Esophagus squamous epithelium (tissue), 5 donors: ENCODE measurements at regions not wholly inside any gene's neighbourhood (a gene's known extent, or its start where the extent isn't known, plus 50 kb on each side); places are given as distances from the start of the nearest gene placed in this dataset.

ENCODE experiments used
- DNase-seq: peaks from one replicate; lab custom pipeline; 2025; lab: John Stamatoyannopoulos, UW
- H3K27ac ChIP-seq, 4 donors: fragments of 200-600 bp; sonication (generic); one replicate each; pipeline ENCODE4 v1.5.1; 2016 to 2019; ENCODE audit warnings: mild to moderate bottlenecking in 1 of 4
- H3K27me3 ChIP-seq, 4 donors: fragments of 200-600 bp; sonication (generic); 1 replicate in 3 of 4; 2 replicates in 1 of 4; pipeline versions ENCODE4 v1.5.1 to v1.6.0; 2017 to 2021; ENCODE audit warnings: antibody characterized with exemption in 1 of 4
- H3K36me3 ChIP-seq, 3 donors: fragments of 200-600 bp; sonication (generic); one replicate each; pipeline ENCODE4 v1.5.1; 2016 to 2019
- H3K4me1 ChIP-seq, 3 donors: fragments of 200-600 bp; sonication (generic); one replicate each; pipeline ENCODE4 v1.5.1; 2017 to 2019
- H3K4me3 ChIP-seq, 4 donors: fragments of 200-600 bp; sonication (generic); 1 replicate in 3 of 4; 2 replicates in 1 of 4; pipeline ENCODE4 v1.5.1; 2016 to 2019; ENCODE audit warnings: mild to moderate bottlenecking in 2 of 4, moderate library complexity in 1 of 4
- H3K9me3 ChIP-seq, 3 donors: fragments of 200-600 bp; sonication (generic); one replicate each; pipeline ENCODE4 v1.5.1; 2016 to 2019
- POLR2A ChIP-seq, 4 donors: fragments of 450-650 bp; IDR thresholded peaks; one replicate each; pipeline ENCODE4 v1.6.1; 2017; ENCODE audit warnings: antibody characterized with exemption in 4 of 4, mild to moderate bottlenecking in 4 of 4, moderate library complexity in 3 of 4
- WGBS, 2 donors: methylation state at CpG; one replicate each; pipeline ENCODE4 v1.1.5; 2018; 5-methylcytosine and 5-hydroxymethylcytosine counted together
- intact Hi-C: fragments of 100-400 bp; cut with DNase I; formaldehyde crosslinking; loops from one replicate; pipeline ENCODE4 v1.15.0; 2022
- TF ChIP-seq, protein P1 (sequence below), 6 experiments: fragments of 450-650 bp in 4 of 6; fragments of 200-600 bp in 2 of 6; sonication (generic) in 2 of 6; IDR thresholded peaks; one replicate each; pipeline ENCODE4 v1.5.1; 2016 to 2019; ENCODE audit warnings: antibody characterized with exemption in 6 of 6, mild to moderate bottlenecking in 4 of 6, moderate library complexity in 4 of 6
- donor health status: DM: yes; HTN: yes; CAD: no.

DNA sequence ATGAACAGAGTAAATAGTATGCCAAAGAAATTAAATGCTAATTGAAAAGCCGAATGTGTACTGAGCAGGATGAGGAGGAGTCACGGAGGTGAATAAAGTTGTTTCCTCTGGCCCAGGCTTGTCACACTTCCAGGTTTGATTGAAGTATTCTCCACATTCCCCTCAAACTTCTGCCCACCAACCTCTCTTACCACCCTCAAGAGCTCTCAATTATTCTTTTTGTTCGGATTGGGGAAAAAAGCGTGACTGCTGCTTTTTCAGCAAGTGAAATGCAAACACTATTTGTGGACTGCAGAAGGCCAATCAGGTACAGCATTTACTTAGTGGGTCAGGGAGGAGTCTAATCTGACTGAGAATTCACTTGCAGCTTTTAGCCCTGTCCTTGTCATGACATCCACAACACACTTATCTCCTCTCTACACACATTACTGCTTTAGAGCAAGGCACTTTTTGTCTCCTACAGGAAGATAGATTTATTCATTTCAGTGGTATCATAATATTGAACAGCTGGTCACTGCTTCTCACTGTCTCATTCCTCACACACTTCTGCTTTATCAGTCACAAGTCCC, 375.6 kb upstream of the PRMT6 start:
- no peak for DNase-seq
- intact Hi-C loops, result no loop called here

GRCh38 chr1:106681939-106682522, 374.4 kb upstream of the PRMT6 start:
- WGBS, 2 donors, result 61 to 73% methylated on average over 3 of the region's 3 CpGs
- TF ChIP-seq, protein P1, sequence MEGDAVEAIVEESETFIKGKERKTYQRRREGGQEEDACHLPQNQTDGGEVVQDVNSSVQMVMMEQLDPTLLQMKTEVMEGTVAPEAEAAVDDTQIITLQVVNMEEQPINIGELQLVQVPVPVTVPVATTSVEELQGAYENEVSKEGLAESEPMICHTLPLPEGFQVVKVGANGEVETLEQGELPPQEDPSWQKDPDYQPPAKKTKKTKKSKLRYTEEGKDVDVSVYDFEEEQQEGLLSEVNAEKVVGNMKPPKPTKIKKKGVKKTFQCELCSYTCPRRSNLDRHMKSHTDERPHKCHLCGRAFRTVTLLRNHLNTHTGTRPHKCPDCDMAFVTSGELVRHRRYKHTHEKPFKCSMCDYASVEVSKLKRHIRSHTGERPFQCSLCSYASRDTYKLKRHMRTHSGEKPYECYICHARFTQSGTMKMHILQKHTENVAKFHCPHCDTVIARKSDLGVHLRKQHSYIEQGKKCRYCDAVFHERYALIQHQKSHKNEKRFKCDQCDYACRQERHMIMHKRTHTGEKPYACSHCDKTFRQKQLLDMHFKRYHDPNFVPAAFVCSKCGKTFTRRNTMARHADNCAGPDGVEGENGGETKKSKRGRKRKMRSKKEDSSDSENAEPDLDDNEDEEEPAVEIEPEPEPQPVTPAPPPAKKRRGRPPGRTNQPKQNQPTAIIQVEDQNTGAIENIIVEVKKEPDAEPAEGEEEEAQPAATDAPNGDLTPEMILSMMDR (IDR thresholded peaks at IDR 0.05), result no peak
- TF ChIP-seq POLR2A (IDR thresholded peaks at IDR 0.05), result no peak

More for the DNA sequence above, 375.6 kb upstream of the PRMT6 start:
- WGBS, 2 donors, result 28% methylated on average over 4 of the region's 4 CpGs
- Histone ChIP-seq H3K27ac (no peak overlapping the region), H3K4me3 (no peak overlapping the region), H3K4me1 (no peaks in the 10 kb centered on the region), H3K27me3 (no peaks in the 10 kb centered on the region), H3K9me3 (no peaks in the 10 kb centered on the region), H3K36me3 (no peaks in the 10 kb centered on the region)
- TF ChIP-seq, protein P1 (IDR thresholded peaks at IDR 0.05), result no peak
- TF ChIP-seq POLR2A (IDR thresholded peaks at IDR 0.05), result no peak

GRCh38 chr1:106688446-106688845, 368.0 kb upstream of the PRMT6 start:
- no peaks in the 10 kb centered on the region for H3K4me1 ChIP-seq
- 28 to 29% methylated on average over 3 of the region's 3 CpGs for WGBS, 2 donors
- no peak for DNase-seq
- intact Hi-C loops, result no loop called here
- TF ChIP-seq POLR2A (IDR thresholded peaks at IDR 0.05), result no peak
- H3K4me3 ChIP-seq, result no peak overlapping the region
- no peaks in the 10 kb centered on the region for H3K9me3 ChIP-seq
- no peaks in the 10 kb centered on the region for H3K27me3 ChIP-seq
- no peaks in the 10 kb centered on the region for H3K36me3 ChIP-seq
- H3K27ac ChIP-seq, result no peak overlapping the region

More at GRCh38 chr1:106681939-106682522, 374.4 kb upstream of the PRMT6 start:
- Histone ChIP-seq H3K4me1 (no peaks in the 10 kb centered on the region), H3K27me3 (no peaks in the 10 kb centered on the region), H3K9me3 (no peaks in the 10 kb centered on the region), H3K36me3 (no peaks in the 10 kb centered on the region), H3K27ac (no peak overlapping the region), H3K4me3 (no peak overlapping the region)
- intact Hi-C loops, result no loop called here
- no peak for DNase-seq

DNA sequence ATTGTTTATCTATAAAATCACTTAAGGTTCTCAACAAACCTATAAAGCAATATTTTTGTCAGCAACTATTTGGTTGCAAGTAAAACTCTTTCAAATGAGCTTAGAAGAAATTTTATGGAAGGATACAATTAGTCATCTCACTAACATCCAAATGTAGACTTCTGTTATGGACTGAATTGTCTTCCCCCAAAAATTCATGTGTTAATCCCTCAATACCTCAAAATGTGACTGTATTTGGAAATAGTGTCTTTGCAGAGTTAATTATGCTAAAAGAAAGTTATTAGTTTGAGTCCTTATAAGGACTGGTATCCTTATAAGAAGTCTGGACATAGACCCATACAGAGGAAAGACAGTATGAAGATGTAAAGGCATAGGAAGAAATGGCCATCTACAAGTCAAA, 357.8 kb upstream of the PRMT6 start:
- intact Hi-C loops, result no loop called here
- H3K27me3 ChIP-seq, result no peaks in the 10 kb centered on the region
- no peaks in the 10 kb centered on the region for H3K36me3 ChIP-seq
- no peaks in the 10 kb centered on the region for H3K4me1 ChIP-seq
- H3K4me3 ChIP-seq, result no peak overlapping the region
- no peaks in the 10 kb centered on the region for H3K9me3 ChIP-seq
- TF ChIP-seq POLR2A (IDR thresholded peaks at IDR 0.05), result no peak
- TF ChIP-seq, protein P1 (IDR thresholded peaks at IDR 0.05), result no peak
- DNase-seq, result no peak
- no peak overlapping the region for H3K27ac ChIP-seq

- no peak for DNase-seq
- TF ChIP-seq POLR2A (IDR thresholded peaks at IDR 0.05), result no peak
- TF ChIP-seq, protein P1 (IDR thresholded peaks at IDR 0.05), result no peak
- Histone ChIP-seq H3K36me3 (no peaks in the 10 kb centered on the region), H3K27ac (no peak overlapping the region), H3K9me3 (no peaks in the 10 kb centered on the region), H3K4me3 (no peak overlapping the region), H3K27me3 (no peaks in the 10 kb centered on the region), H3K4me1 (no peaks in the 10 kb centered on the region)
- intact Hi-C loops, result no loop called here
These were observed 357.0 kb upstream of the PRMT6 start for GRCh38 chr1:106699433-106699832.
